ENCODE measurements at regions not wholly inside any gene's neighbourhood (a gene's known extent, or its start where the extent isn't known, plus 50 kb on each side); places are given as distances from the start of the nearest gene placed in this dataset.

GRCh38 chr4:159723341-159724048 lies 620.6 kb downstream of the RAPGEF2 start:
- TF ChIP-seq CTCF (IDR thresholded peaks at IDR 0.05) (no peak), POLR2A (IDR thresholded peaks at IDR 0.05) (no peak), EP300 (IDR thresholded peaks at IDR 0.05) (no peak)

Measured in ovary (tissue), 3 donors.